H1 (cell line): ENCODE measurements at regions not wholly inside any gene's neighbourhood (a gene's known extent, or its start where the extent isn't known, plus 50 kb on each side); places are given as distances from the start of the nearest gene placed in this dataset.

Experiments used
- EZH2 ChIP-seq: fragments of 200-600 bp; sonication (generic); IDR thresholded peaks from 2 replicates; pipeline ENCODE4 v1.7.1; 2012; ENCODE audit warnings: low read depth, mild to moderate bottlenecking, moderate library complexity, low read length, inconsistent platforms; ENCODE audit not compliant: severe bottlenecking
- JUND ChIP-seq: IDR thresholded peaks from 2 replicates; pipeline ENCODE4 v1.6.1; 2011; ENCODE audit warnings: mild to moderate bottlenecking, improper control_type of control experiment, low read length
- MAFK ChIP-seq: IDR thresholded peaks from 2 replicates; pipeline ENCODE4 v1.6.1; 2012; ENCODE audit warnings: low read depth, mild to moderate bottlenecking, improper control_type of control experiment, low read length
- PHF8 ChIP-seq: fragments of 200-600 bp; sonication (generic); conservative IDR thresholded peaks from 2 replicates; pipeline ENCODE4 v1.7.1; 2012; ENCODE audit warnings: low read depth, mild to moderate bottlenecking, inconsistent platforms, low read length, moderate library complexity
- RAD21 ChIP-seq, 2 experiments: IDR thresholded peaks in 1 of 2; conservative IDR thresholded peaks in 1 of 2; 2 replicates each; pipeline ENCODE4 v1.6.1; 2011; ENCODE audit warnings: low read depth in 2 of 2, low read length in 2 of 2, improper control_type of control experiment in 1 of 2, inconsistent platforms in 1 of 2, mild to moderate bottlenecking in 1 of 2, moderate library complexity in 1 of 2
- SIRT6 ChIP-seq: IDR thresholded peaks from one replicate; pipeline ENCODE4 v1.7.1; 2012; ENCODE audit warnings: low read length, inconsistent platforms
- TF ChIP-seq, protein P1 (sequence below): IDR thresholded peaks from 2 replicates; pipeline ENCODE4 v1.6.1; 2012; ENCODE audit warnings: inconsistent platforms
- TF ChIP-seq, protein P2 (sequence below): IDR thresholded peaks from 2 replicates; pipeline ENCODE4 v1.6.1; 2011; ENCODE audit warnings: low read length, improper control_type of control experiment
- TF ChIP-seq, protein P3 (sequence below), 3 experiments: IDR thresholded peaks; 1 replicate in 2 of 3; 2 replicates in 1 of 3; pipeline versions ENCODE4 v1.5.1 to v1.6.1; 2011; ENCODE audit warnings: low read length in 3 of 3, mild to moderate bottlenecking in 3 of 3, inconsistent platforms in 2 of 3, low read depth in 1 of 3, moderate library complexity in 1 of 3; ENCODE audit not compliant: insufficient read depth in 1 of 3; ENCODE audit errors: control extremely low read depth in 1 of 3

GRCh38 chr3:154059833-154060232, 61.4 kb upstream of the ARHGEF26 start:
- TF ChIP-seq, protein P1, sequence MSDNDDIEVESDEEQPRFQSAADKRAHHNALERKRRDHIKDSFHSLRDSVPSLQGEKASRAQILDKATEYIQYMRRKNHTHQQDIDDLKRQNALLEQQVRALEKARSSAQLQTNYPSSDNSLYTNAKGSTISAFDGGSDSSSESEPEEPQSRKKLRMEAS: no peak
- TF ChIP-seq, protein P2, sequence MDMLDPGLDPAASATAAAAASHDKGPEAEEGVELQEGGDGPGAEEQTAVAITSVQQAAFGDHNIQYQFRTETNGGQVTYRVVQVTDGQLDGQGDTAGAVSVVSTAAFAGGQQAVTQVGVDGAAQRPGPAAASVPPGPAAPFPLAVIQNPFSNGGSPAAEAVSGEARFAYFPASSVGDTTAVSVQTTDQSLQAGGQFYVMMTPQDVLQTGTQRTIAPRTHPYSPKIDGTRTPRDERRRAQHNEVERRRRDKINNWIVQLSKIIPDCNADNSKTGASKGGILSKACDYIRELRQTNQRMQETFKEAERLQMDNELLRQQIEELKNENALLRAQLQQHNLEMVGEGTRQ: no peak
- TF ChIP-seq, protein P3, sequence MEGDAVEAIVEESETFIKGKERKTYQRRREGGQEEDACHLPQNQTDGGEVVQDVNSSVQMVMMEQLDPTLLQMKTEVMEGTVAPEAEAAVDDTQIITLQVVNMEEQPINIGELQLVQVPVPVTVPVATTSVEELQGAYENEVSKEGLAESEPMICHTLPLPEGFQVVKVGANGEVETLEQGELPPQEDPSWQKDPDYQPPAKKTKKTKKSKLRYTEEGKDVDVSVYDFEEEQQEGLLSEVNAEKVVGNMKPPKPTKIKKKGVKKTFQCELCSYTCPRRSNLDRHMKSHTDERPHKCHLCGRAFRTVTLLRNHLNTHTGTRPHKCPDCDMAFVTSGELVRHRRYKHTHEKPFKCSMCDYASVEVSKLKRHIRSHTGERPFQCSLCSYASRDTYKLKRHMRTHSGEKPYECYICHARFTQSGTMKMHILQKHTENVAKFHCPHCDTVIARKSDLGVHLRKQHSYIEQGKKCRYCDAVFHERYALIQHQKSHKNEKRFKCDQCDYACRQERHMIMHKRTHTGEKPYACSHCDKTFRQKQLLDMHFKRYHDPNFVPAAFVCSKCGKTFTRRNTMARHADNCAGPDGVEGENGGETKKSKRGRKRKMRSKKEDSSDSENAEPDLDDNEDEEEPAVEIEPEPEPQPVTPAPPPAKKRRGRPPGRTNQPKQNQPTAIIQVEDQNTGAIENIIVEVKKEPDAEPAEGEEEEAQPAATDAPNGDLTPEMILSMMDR (IDR thresholded peaks at IDR 0.05; ENCODE audit: control extremely low read depth in 1 of 3, insufficient read depth in 1 of 3, low read depth in 1 of 3, low read length in 3 of 3): no peak
- no peak for TF ChIP-seq EZH2
- TF ChIP-seq JUND: no peak
- no peak for TF ChIP-seq MAFK
- no peak for TF ChIP-seq PHF8
- TF ChIP-seq RAD21 (IDR thresholded peaks at IDR 0.05 in 1 of 2, conservative IDR thresholded peaks at IDR 0.05 in 1 of 2; ENCODE audit: low read depth in 2 of 2, low read length in 2 of 2): no peak
- no peak for TF ChIP-seq SIRT6
